Erythroblast (primary cell): ENCODE measurements at regions not wholly inside any gene's neighbourhood (a gene's known extent, or its start where the extent isn't known, plus 50 kb on each side); places are given as distances from the start of the nearest gene placed in this dataset.
"Not testable (repeated sequence)": the region's sequence is repeated elsewhere in the genome, so short reads cannot be mapped to it uniquely, and the experiment has no call there.

ENCODE experiments used
- GATA1 ChIP-seq: IDR thresholded peaks from 2 replicates; pipeline ENCODE4 v1.6.1; 2011; ENCODE audit warnings: low read depth, mild to moderate bottlenecking, control low read depth, low read length, moderate library complexity
- POLR2A ChIP-seq: IDR thresholded peaks from 2 replicates; pipeline ENCODE4 v1.6.1; 2011; ENCODE audit warnings: mild to moderate bottlenecking, low read length

DNA sequence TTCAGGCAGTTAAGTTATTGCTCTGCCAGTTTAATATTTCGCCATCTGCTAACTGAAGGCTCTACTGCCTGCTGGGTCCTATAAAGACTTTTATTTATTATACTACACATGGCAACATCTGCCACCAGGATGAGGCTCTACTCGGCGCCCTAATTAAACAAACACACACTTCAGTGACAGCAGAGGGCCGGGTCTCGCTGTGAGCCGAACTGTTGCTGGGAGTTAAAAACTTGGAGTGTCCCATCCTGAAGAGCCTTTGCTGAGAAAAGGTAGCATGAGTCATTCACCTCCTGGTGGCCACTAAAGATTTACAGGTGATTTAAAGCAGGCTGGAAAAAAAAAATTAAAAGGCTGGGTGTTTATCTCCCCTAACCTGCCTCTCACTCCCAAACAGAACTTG lies 183.7 kb downstream of the NPIPA8 start:
- TF ChIP-seq POLR2A, GATA1: not testable (repeated sequence)
